Right lobe of liver (tissue), 6 donors: ENCODE measurements at regions not wholly inside any gene's neighbourhood (a gene's known extent, or its start where the extent isn't known, plus 50 kb on each side); places are given as distances from the start of the nearest gene placed in this dataset.
"Not testable (repeated sequence)": the region's sequence is repeated elsewhere in the genome, so short reads cannot be mapped to it uniquely, and the experiment has no call there.

Source experiments
- ATAC-seq, 4 donors: fragments of 200-7000 bp; cut with Tn5 transposase; one replicate each; pipeline ENCODE4 v1.9.1; 2020; ENCODE audit warnings: mild to moderate bottlenecking in 4 of 4, moderate library complexity in 4 of 4
- DNase-seq, 3 donors: peaks; one replicate each; pipeline ENCODE4 v3.0.0-alpha.2; 2020
- H3K27ac ChIP-seq, 3 donors: fragments of 200-600 bp; one replicate each; pipeline ENCODE4 v1.8.0; 2022
- H3K27me3 ChIP-seq, 2 donors: fragments of 200-600 bp; one replicate each; pipeline ENCODE4 v1.8.0; 2022
- H3K36me3 ChIP-seq, 4 donors: fragments of 200-600 bp; sonication (generic) in 1 of 4; one replicate each; pipeline versions ENCODE4 v1.5.1 to v1.8.0; 2017 to 2022; ENCODE audit warnings: control low read depth in 1 of 4
- H3K4me1 ChIP-seq, 4 donors: fragments of 200-600 bp; sonication (generic) in 1 of 4; one replicate each; pipeline versions ENCODE4 v1.5.1 to v1.8.0; 2017 to 2022; ENCODE audit warnings: control low read depth in 1 of 4
- H3K4me3 ChIP-seq, 3 donors: fragments of 200-600 bp; one replicate each; pipeline ENCODE4 v1.8.0; 2022
- H3K9me3 ChIP-seq, 4 donors: fragments of 200-600 bp; sonication (generic) in 1 of 4; one replicate each; pipeline versions ENCODE4 v1.5.1 to v1.8.0; 2017 to 2022; ENCODE audit warnings: control low read depth in 1 of 4
- WGBS: methylation state at CpG from one replicate; pipeline ENCODE4 v1.1.6; 2018; ENCODE audit warnings: low coverage, low lambda C conversion rate; ENCODE audit not compliant: insufficient coverage; ENCODE audit errors: missing lambda C conversion rate; 5-methylcytosine and 5-hydroxymethylcytosine counted together
- intact Hi-C, 2 donors: fragments of 100-400 bp; cut with DNase I; formaldehyde crosslinking; loops; one replicate each; pipeline versions ENCODE4 v1.11.2 to v1.14.1; 2022
- TF ChIP-seq, protein P1 (sequence below), 4 donors: fragments of 200-600 bp in 3 of 4; fragments of 450-650 bp in 1 of 4; IDR thresholded peaks; one replicate each; pipeline versions ENCODE4 v1.5.1 to v1.8.0; 2016 to 2022; ENCODE audit warnings: antibody characterized with exemption in 4 of 4, mild to moderate bottlenecking in 2 of 4
- donor health status: DM: no; HTN: yes; CAD: no.
- donor health status: DM: no; HTN: no; CAD: no.
- donor health status: DM: no; HTN: no; CAD: no.
- donor health status: DM: no; HTN: yes; CAD: no.
- donor health status: DM: no; HTN: yes; CAD: no.

DNA sequence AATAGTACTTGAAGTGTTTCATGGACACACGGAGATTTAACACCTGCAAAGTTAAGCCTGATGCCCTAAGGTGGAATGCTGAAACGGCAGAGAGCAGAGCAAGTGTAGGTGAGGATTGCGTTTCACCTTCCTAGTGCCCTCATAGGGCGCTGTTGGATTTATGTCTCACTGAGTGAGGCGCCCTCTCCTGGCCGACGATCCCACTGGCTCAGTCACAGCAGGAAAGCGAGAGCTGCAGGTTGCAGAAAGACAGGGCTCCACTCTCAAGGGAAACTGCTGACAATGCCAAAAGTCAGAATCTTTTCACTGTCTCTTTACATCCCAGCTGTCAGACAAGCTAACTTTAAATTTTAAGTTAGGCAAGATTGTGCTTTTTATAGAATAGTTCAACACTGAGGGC is 127.6 kb downstream of the POTEC start:
- H3K4me3 ChIP-seq, intact Hi-C loops, ATAC-seq, H3K4me1 ChIP-seq, H3K9me3 ChIP-seq, H3K36me3 ChIP-seq, H3K27ac ChIP-seq, H3K27me3 ChIP-seq: not testable (repeated sequence)
- peak in 1 of 3 donors; percentile 49 for DNase-seq
- 0% methylated on average over 1 of the region's 8 CpGs for WGBS
- TF ChIP-seq, protein P1, sequence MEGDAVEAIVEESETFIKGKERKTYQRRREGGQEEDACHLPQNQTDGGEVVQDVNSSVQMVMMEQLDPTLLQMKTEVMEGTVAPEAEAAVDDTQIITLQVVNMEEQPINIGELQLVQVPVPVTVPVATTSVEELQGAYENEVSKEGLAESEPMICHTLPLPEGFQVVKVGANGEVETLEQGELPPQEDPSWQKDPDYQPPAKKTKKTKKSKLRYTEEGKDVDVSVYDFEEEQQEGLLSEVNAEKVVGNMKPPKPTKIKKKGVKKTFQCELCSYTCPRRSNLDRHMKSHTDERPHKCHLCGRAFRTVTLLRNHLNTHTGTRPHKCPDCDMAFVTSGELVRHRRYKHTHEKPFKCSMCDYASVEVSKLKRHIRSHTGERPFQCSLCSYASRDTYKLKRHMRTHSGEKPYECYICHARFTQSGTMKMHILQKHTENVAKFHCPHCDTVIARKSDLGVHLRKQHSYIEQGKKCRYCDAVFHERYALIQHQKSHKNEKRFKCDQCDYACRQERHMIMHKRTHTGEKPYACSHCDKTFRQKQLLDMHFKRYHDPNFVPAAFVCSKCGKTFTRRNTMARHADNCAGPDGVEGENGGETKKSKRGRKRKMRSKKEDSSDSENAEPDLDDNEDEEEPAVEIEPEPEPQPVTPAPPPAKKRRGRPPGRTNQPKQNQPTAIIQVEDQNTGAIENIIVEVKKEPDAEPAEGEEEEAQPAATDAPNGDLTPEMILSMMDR (IDR thresholded peaks at IDR 0.05), result peak; percentile 16 to 51 (median 37)

GRCh38 chr18:14415399-14415798 is 128.0 kb downstream of the POTEC start:
- H3K9me3 ChIP-seq, H3K27ac ChIP-seq, H3K27me3 ChIP-seq, H3K36me3 ChIP-seq, intact Hi-C loops, ATAC-seq, H3K4me1 ChIP-seq, DNase-seq, H3K4me3 ChIP-seq: not testable (repeated sequence)
- 52% methylated on average over 6 of the region's 6 CpGs for WGBS

DNA sequence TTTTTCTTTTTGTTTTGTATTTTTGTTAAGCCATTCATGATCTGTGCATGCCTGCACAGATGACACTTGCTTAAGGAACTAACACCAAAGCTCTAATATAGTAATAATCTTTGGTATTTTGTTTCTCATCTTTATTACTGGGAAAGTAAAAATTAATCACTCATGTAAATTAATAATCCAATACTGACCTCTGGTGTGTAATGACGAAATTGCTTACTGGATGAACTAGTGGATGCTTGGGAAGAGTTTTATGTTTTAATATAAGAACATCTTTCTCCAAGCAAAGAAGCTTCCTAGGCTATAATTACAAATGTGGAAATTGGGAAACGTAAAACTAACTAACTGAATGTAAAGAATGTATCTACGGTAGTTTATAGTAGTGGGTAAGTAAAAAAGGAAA is 147.9 kb downstream of the POTEC start:
- DNase-seq, ATAC-seq, H3K27me3 ChIP-seq, H3K9me3 ChIP-seq, H3K4me3 ChIP-seq, H3K27ac ChIP-seq, intact Hi-C loops, H3K4me1 ChIP-seq, H3K36me3 ChIP-seq: not testable (repeated sequence)
- 19% methylated on average over 2 of the region's 3 CpGs for WGBS
- TF ChIP-seq, protein P1 (IDR thresholded peaks at IDR 0.05), result peak in 3 of 4 donors; percentile 21 to 35 (median 33)

- intact Hi-C loops, H3K4me3 ChIP-seq, H3K27ac ChIP-seq, H3K27me3 ChIP-seq, H3K4me1 ChIP-seq, ATAC-seq, DNase-seq, H3K9me3 ChIP-seq, H3K36me3 ChIP-seq: not testable (repeated sequence)
- WGBS, result 84% methylated on average over 5 of the region's 50 CpGs
Observed at GRCh38 chr18:14393563-14394103, 149.8 kb downstream of the POTEC start.

DNA sequence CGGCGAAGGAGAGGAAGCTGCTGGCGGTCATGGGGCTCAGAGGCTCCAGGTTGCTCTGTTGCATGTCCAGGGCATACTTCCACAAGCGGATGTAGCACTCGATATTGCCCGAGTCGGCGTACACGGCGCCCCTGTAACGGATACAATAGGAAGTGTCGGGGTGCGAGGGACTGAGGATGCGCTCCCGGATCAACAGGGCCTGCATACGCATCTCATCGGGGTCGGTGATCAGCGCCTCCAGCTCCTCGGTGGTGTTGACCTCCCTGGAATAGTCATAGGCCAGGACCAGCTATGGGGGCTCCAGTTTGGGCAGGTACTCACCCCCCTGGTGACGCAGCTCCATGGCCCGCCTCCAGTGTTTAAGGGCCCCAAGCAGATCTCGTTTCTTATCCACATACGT is 150.8 kb downstream of the POTEC start:
- intact Hi-C loops, DNase-seq, H3K4me1 ChIP-seq, H3K4me3 ChIP-seq, H3K27me3 ChIP-seq, H3K9me3 ChIP-seq, H3K27ac ChIP-seq, H3K36me3 ChIP-seq, ATAC-seq: not testable (repeated sequence)
- WGBS, result 100% methylated on average over 5 of the region's 24 CpGs

GRCh38 chr18:14384961-14385360 is 158.4 kb downstream of the POTEC start:
- DNase-seq, intact Hi-C loops, H3K36me3 ChIP-seq, ATAC-seq, H3K27me3 ChIP-seq, H3K4me1 ChIP-seq, H3K4me3 ChIP-seq, H3K27ac ChIP-seq, H3K9me3 ChIP-seq: not testable (repeated sequence)
- 57% methylated on average over 1 of the region's 1 CpG for WGBS

GRCh38 chr18:14382666-14383065 is 160.7 kb downstream of the POTEC start:
- H3K27ac ChIP-seq, intact Hi-C loops, DNase-seq, H3K27me3 ChIP-seq, H3K36me3 ChIP-seq, H3K4me1 ChIP-seq, ATAC-seq, H3K4me3 ChIP-seq, H3K9me3 ChIP-seq: not testable (repeated sequence)
- no CpG with 5 or more reads among the region's 25 CpGs for WGBS

GRCh38 chr18:14379489-14379888 is 163.9 kb downstream of the POTEC start:
- H3K4me3 ChIP-seq, result not testable (repeated sequence)

GRCh38 chr18:14378376-14378775 is 165.0 kb downstream of the POTEC start:
- H3K4me3 ChIP-seq, H3K27ac ChIP-seq, ATAC-seq, DNase-seq, H3K27me3 ChIP-seq, H3K9me3 ChIP-seq, intact Hi-C loops, H3K36me3 ChIP-seq, H3K4me1 ChIP-seq: not testable (repeated sequence)
- WGBS, result 68% methylated on average over 19 of the region's 24 CpGs

More at GRCh38 chr18:14379489-14379888, 163.9 kb downstream of the POTEC start:
- ATAC-seq, H3K36me3 ChIP-seq, intact Hi-C loops, H3K27ac ChIP-seq, DNase-seq, H3K27me3 ChIP-seq, H3K9me3 ChIP-seq, H3K4me1 ChIP-seq: not testable (repeated sequence)
- WGBS, result 77% methylated on average over 2 of the region's 2 CpGs

GRCh38 chr18:14361346-14361745 is 182.1 kb downstream of the POTEC start:
- H3K36me3 ChIP-seq, ATAC-seq, H3K4me3 ChIP-seq, H3K9me3 ChIP-seq, DNase-seq, H3K4me1 ChIP-seq, H3K27ac ChIP-seq, H3K27me3 ChIP-seq, intact Hi-C loops: not testable (repeated sequence)
- WGBS, result 73% methylated on average over 2 of the region's 18 CpGs
